ENCODE measurements at regions not wholly inside any gene's neighbourhood (a gene's known extent, or its start where the extent isn't known, plus 50 kb on each side); places are given as distances from the start of the nearest gene placed in this dataset.

GRCh38 chr11:116390963-116391362 lies 381.8 kb downstream of the BUD13 start:
- H3K9me3 ChIP-seq (ENCODE audit: control insufficient read depth in 2 of 2, low read length in 2 of 2), result peaks cover 3 to 5% of the 10 kb centered on the region in 2 donors
- H3K27me3 ChIP-seq (ENCODE audit: control insufficient read depth in 1 of 2, insufficient read depth in 2 of 2, low read length in 2 of 2), result peaks cover 0 to 3% of the 10 kb centered on the region in 2 donors
- H3K36me3 ChIP-seq (ENCODE audit: control insufficient read depth in 2 of 2, insufficient read depth in 2 of 2, low read length in 2 of 2), result no peaks in the 10 kb centered on the region
- H3K4me3 ChIP-seq (ENCODE audit: low read length in 2 of 2), result no peak overlapping the region
- H3K4me1 ChIP-seq (ENCODE audit: control insufficient read depth, insufficient read depth, low read length), result peaks cover 8% of the 10 kb centered on the region
- no peak overlapping the region for H3K9ac ChIP-seq (ENCODE audit: low read length in 2 of 2)
- H3K27ac ChIP-seq (ENCODE audit: low read length), result no peak overlapping the region

DNA sequence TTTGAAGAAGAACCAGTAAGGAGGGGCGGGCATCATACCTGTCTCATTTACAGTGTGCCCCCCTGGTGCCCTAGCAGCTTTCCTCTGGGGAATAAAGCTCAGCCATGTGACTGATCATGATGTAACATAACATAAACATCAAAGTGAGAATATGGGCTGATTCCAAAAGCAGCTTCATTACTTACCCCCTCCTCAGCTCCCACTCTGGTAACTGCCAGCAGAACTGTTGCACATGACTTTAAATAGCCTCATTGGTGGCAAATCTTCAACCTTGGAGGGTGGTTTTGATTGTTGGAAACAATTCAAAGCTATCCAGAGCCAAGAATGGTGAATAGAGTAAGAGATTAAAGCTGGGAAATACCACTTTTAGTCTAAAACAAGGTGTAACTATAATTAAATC lies 384.6 kb downstream of the BUD13 start:
- Histone ChIP-seq H3K4me1 (ENCODE audit: control insufficient read depth, insufficient read depth, low read length) (peaks cover 8% of the 10 kb centered on the region), H3K9me3 (ENCODE audit: control insufficient read depth in 2 of 2, low read length in 2 of 2) (no peaks in the 10 kb centered on the region), H3K4me3 (ENCODE audit: low read length in 2 of 2) (no peak overlapping the region), H3K27ac (ENCODE audit: low read length) (no peak overlapping the region), H3K27me3 (ENCODE audit: control insufficient read depth in 1 of 2, insufficient read depth in 2 of 2, low read length in 2 of 2) (peaks cover 0 to 3% of the 10 kb centered on the region in 2 donors), H3K9ac (ENCODE audit: low read length in 2 of 2) (no peak overlapping the region), H3K36me3 (ENCODE audit: control insufficient read depth in 2 of 2, insufficient read depth in 2 of 2, low read length in 2 of 2) (no peaks in the 10 kb centered on the region)

- Histone ChIP-seq H3K36me3 (ENCODE audit: control insufficient read depth in 2 of 2, insufficient read depth in 2 of 2, low read length in 2 of 2) (no peaks in the 10 kb centered on the region), H3K9me3 (ENCODE audit: control insufficient read depth in 2 of 2, low read length in 2 of 2) (no peaks in the 10 kb centered on the region), H3K27me3 (ENCODE audit: control insufficient read depth in 1 of 2, insufficient read depth in 2 of 2, low read length in 2 of 2) (peaks cover 0 to 3% of the 10 kb centered on the region in 2 donors), H3K27ac (ENCODE audit: low read length) (no peak overlapping the region), H3K9ac (ENCODE audit: low read length in 2 of 2) (no peak overlapping the region), H3K4me3 (ENCODE audit: low read length in 2 of 2) (no peak overlapping the region), H3K4me1 (ENCODE audit: control insufficient read depth, insufficient read depth, low read length) (peaks cover 8% of the 10 kb centered on the region)
Observed at GRCh38 chr11:116387641-116388040, 385.1 kb downstream of the BUD13 start.

DNA sequence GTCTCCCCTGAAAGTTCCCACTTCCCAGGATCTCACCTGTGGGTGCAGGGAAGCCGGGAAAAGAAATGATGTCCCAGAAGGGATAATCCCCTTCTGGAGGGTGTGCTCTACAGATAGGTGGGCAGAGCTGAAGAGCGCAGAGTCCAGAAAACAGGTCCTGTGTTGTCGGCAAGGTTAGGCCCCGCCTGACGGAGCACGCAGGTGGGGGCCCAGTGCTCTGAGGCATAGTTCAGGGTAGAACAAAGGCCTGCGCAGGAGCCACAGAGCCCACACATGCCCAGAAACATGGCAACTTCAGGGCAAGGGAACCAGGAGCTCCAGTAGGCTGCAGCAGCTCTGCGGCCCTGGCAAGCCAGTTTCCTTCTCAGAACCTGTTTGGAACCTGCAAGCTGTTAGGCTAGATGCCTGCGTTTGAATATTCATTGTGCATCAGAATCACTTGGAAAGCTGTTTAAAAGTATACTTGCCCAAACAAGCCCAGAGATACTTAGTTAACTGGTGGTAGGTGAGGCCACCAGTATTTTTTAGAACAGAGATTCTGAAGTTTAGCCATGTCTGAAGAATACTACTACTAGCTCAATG lies 386.6 kb downstream of the BUD13 start:
- Histone ChIP-seq H3K9me3 (ENCODE audit: control insufficient read depth in 2 of 2, low read length in 2 of 2) (no peaks in the 10 kb centered on the region), H3K27me3 (ENCODE audit: control insufficient read depth in 1 of 2, insufficient read depth in 2 of 2, low read length in 2 of 2) (no peaks in the 10 kb centered on the region), H3K36me3 (ENCODE audit: control insufficient read depth in 2 of 2, insufficient read depth in 2 of 2, low read length in 2 of 2) (no peaks in the 10 kb centered on the region), H3K4me1 (ENCODE audit: control insufficient read depth, insufficient read depth, low read length) (peaks cover 8% of the 10 kb centered on the region), H3K27ac (ENCODE audit: low read length) (no peak overlapping the region), H3K4me3 (ENCODE audit: low read length in 2 of 2) (no peak overlapping the region), H3K9ac (ENCODE audit: low read length in 2 of 2) (no peak overlapping the region)

DNA sequence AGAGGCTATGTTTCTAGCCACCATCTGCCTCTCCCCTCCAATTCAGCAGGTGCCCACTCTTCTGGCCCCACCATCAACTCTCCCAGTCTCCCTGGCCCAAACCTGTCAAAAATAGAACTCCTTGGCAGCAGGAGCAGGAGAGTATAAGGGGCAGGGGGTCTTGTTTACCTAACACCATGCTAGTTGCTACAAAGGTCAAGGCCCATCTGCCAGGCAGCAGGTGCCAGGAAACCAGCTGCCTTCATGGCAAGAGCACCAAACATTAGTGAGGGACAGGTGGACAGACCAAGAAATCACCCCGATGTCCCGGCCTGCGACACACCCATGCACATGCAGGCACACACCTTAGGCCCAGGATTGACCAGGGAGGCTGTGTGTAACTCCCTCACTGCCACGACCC lies 387.9 kb downstream of the BUD13 start:
- peaks cover 0 to 3% of the 10 kb centered on the region in 2 donors for H3K27me3 ChIP-seq (ENCODE audit: control insufficient read depth in 1 of 2, insufficient read depth in 2 of 2, low read length in 2 of 2)
- H3K36me3 ChIP-seq (ENCODE audit: control insufficient read depth in 2 of 2, insufficient read depth in 2 of 2, low read length in 2 of 2), result no peaks in the 10 kb centered on the region
- H3K27ac ChIP-seq (ENCODE audit: low read length), result no peak overlapping the region
- no peaks in the 10 kb centered on the region for H3K9me3 ChIP-seq (ENCODE audit: control insufficient read depth in 2 of 2, low read length in 2 of 2)
- peaks cover 8% of the 10 kb centered on the region for H3K4me1 ChIP-seq (ENCODE audit: control insufficient read depth, insufficient read depth, low read length)
- H3K4me3 ChIP-seq (ENCODE audit: low read length in 2 of 2), result no peak overlapping the region
- H3K9ac ChIP-seq (ENCODE audit: low read length in 2 of 2), result no peak overlapping the region

DNA sequence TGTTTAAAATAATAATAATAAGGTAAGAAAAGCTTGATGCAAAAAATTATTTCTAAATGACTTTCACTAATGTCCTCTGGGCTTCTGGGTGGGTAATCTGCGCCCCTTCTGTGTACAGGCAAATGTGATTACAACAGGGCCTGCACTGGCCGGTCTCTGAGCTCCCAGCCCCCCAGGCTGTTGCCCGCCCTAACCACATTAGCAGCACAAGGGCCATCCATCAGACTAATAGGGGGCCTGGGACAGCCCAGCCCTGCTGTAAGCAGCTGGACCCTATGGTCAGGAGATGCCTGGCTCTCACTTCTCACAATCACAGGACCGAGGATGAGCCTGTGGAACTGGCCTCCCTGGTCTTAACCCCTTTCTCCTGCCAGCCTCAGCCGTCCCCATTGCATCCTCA lies 388.4 kb downstream of the BUD13 start:
- Histone ChIP-seq H3K9ac (ENCODE audit: low read length in 2 of 2) (no peak overlapping the region), H3K27me3 (ENCODE audit: control insufficient read depth in 1 of 2, insufficient read depth in 2 of 2, low read length in 2 of 2) (peaks cover 0 to 3% of the 10 kb centered on the region in 2 donors), H3K27ac (ENCODE audit: low read length) (no peak overlapping the region), H3K4me1 (ENCODE audit: control insufficient read depth, insufficient read depth, low read length) (peaks cover 8% of the 10 kb centered on the region), H3K4me3 (ENCODE audit: low read length in 2 of 2) (no peak overlapping the region), H3K9me3 (ENCODE audit: control insufficient read depth in 2 of 2, low read length in 2 of 2) (no peaks in the 10 kb centered on the region), H3K36me3 (ENCODE audit: control insufficient read depth in 2 of 2, insufficient read depth in 2 of 2, low read length in 2 of 2) (no peaks in the 10 kb centered on the region)

- Histone ChIP-seq H3K9ac (ENCODE audit: low read length in 2 of 2) (no peak overlapping the region), H3K36me3 (ENCODE audit: control insufficient read depth in 2 of 2, insufficient read depth in 2 of 2, low read length in 2 of 2) (no peaks in the 10 kb centered on the region)
Observed at GRCh38 chr11:116379185-116379828, 393.5 kb downstream of the BUD13 start.

GRCh38 chr11:116376547-116376946 lies 396.2 kb downstream of the BUD13 start:
- H3K9me3 ChIP-seq (ENCODE audit: control insufficient read depth in 2 of 2, low read length in 2 of 2), result no peaks in the 10 kb centered on the region
- H3K27me3 ChIP-seq (ENCODE audit: control insufficient read depth in 1 of 2, insufficient read depth in 2 of 2, low read length in 2 of 2), result peaks cover 0 to 15% of the 10 kb centered on the region in 2 donors
- H3K27ac ChIP-seq (ENCODE audit: low read length), result no peak overlapping the region
- H3K36me3 ChIP-seq (ENCODE audit: control insufficient read depth in 2 of 2, insufficient read depth in 2 of 2, low read length in 2 of 2), result no peaks in the 10 kb centered on the region
- no peaks in the 10 kb centered on the region for H3K4me1 ChIP-seq (ENCODE audit: control insufficient read depth, insufficient read depth, low read length)
- no peak overlapping the region for H3K4me3 ChIP-seq (ENCODE audit: low read length in 2 of 2)
- no peak overlapping the region for H3K9ac ChIP-seq (ENCODE audit: low read length in 2 of 2)

More at GRCh38 chr11:116379185-116379828, 393.5 kb downstream of the BUD13 start:
- no peaks in the 10 kb centered on the region for H3K9me3 ChIP-seq (ENCODE audit: control insufficient read depth in 2 of 2, low read length in 2 of 2)
- no peaks in the 10 kb centered on the region for H3K4me1 ChIP-seq (ENCODE audit: control insufficient read depth, insufficient read depth, low read length)
- H3K27me3 ChIP-seq (ENCODE audit: control insufficient read depth in 1 of 2, insufficient read depth in 2 of 2, low read length in 2 of 2), result peaks cover 0 to 11% of the 10 kb centered on the region in 2 donors
- no peak overlapping the region for H3K4me3 ChIP-seq (ENCODE audit: low read length in 2 of 2)
- no peak overlapping the region for H3K27ac ChIP-seq (ENCODE audit: low read length)

GRCh38 chr11:116376054-116376453 lies 396.7 kb downstream of the BUD13 start:
- Histone ChIP-seq H3K4me1 (ENCODE audit: control insufficient read depth, insufficient read depth, low read length) (no peaks in the 10 kb centered on the region), H3K9me3 (ENCODE audit: control insufficient read depth in 2 of 2, low read length in 2 of 2) (no peaks in the 10 kb centered on the region), H3K27me3 (ENCODE audit: control insufficient read depth in 1 of 2, insufficient read depth in 2 of 2, low read length in 2 of 2) (peaks cover 0 to 15% of the 10 kb centered on the region in 2 donors), H3K9ac (ENCODE audit: low read length in 2 of 2) (no peak overlapping the region), H3K36me3 (ENCODE audit: control insufficient read depth in 2 of 2, insufficient read depth in 2 of 2, low read length in 2 of 2) (no peaks in the 10 kb centered on the region), H3K27ac (ENCODE audit: low read length) (no peak overlapping the region), H3K4me3 (ENCODE audit: low read length in 2 of 2) (no peak overlapping the region)

DNA sequence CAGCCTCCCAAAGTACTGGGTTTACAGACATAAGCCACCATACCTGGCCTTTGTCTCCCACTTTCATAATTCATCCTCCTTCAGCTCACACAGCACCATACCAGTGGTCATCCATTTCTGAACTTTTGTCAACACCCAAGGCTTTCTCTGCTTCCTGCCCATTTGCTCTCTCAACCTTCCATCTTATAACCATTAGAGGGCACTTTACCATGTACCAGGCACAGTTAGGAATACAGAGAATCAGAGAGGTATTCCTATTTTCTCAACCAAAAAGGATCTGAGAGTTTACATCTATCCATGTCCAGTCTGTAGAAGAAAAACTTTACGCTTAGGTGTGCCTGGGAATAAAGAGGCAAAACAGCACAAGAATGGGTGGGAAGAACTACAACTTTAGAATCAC lies 397.6 kb downstream of the BUD13 start:
- no peak overlapping the region for H3K4me3 ChIP-seq (ENCODE audit: low read length in 2 of 2)
- no peaks in the 10 kb centered on the region for H3K4me1 ChIP-seq (ENCODE audit: control insufficient read depth, insufficient read depth, low read length)
- no peak overlapping the region for H3K9ac ChIP-seq (ENCODE audit: low read length in 2 of 2)
- no peaks in the 10 kb centered on the region for H3K36me3 ChIP-seq (ENCODE audit: control insufficient read depth in 2 of 2, insufficient read depth in 2 of 2, low read length in 2 of 2)
- H3K27ac ChIP-seq (ENCODE audit: low read length), result no peak overlapping the region
- peaks cover 0 to 12% of the 10 kb centered on the region in 2 donors for H3K27me3 ChIP-seq (ENCODE audit: control insufficient read depth in 1 of 2, insufficient read depth in 2 of 2, low read length in 2 of 2)
- no peaks in the 10 kb centered on the region for H3K9me3 ChIP-seq (ENCODE audit: control insufficient read depth in 2 of 2, low read length in 2 of 2)

DNA sequence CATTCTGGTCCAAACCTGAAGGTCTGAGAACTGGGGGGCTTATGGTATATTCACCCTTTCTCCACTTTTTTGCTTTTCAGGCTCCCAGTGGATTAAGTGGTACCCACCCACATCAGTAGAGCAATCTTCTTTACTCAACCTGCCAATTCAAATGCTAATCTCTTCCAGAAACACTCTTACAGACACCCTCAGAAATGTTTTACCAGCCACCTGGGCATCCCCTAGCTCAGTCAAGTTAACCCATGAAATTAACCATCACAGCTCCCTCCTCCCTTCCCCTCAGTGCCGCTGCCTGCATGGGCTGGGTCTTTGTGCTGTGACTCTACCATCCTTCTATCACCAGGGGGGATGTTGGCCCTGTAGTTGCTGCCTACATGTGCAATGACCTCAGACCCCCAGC lies 398.7 kb downstream of the BUD13 start:
- no peaks in the 10 kb centered on the region for H3K9me3 ChIP-seq (ENCODE audit: control insufficient read depth in 2 of 2, low read length in 2 of 2)
- no peaks in the 10 kb centered on the region for H3K4me1 ChIP-seq (ENCODE audit: control insufficient read depth, insufficient read depth, low read length)
- peaks cover 0 to 12% of the 10 kb centered on the region in 2 donors for H3K27me3 ChIP-seq (ENCODE audit: control insufficient read depth in 1 of 2, insufficient read depth in 2 of 2, low read length in 2 of 2)
- H3K9ac ChIP-seq (ENCODE audit: low read length in 2 of 2), result no peak overlapping the region
- no peak overlapping the region for H3K27ac ChIP-seq (ENCODE audit: low read length)
- H3K4me3 ChIP-seq (ENCODE audit: low read length in 2 of 2), result no peak overlapping the region
- no peaks in the 10 kb centered on the region for H3K36me3 ChIP-seq (ENCODE audit: control insufficient read depth in 2 of 2, insufficient read depth in 2 of 2, low read length in 2 of 2)

All from stomach smooth muscle (tissue), 2 donors.